ENCODE measurements at regions not wholly inside any gene's neighbourhood (a gene's known extent, or its start where the extent isn't known, plus 50 kb on each side); places are given as distances from the start of the nearest gene placed in this dataset.

DNA sequence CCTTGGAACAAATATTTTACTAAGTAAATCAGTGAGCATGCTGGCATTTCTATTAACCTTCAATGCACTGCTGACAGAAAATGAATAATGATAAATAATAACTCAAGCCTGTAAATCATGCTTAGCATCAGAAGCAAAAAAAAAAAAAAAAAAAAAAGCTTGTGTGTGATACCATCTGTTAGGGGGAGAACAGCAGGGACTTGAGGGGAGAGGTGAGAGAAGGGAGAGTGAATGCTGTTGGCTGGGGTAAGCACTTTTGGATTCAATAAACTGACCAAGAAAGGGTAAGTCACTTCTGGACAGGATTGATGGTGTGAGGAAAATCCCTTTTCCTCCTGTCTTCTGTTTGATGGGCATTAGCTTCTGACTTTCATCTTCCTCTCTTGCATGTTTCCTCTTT lies 996.4 kb downstream of the KCNMA1 start:
- TF ChIP-seq CTCF (IDR thresholded peaks at IDR 0.05) = no peak
- no peak for TF ChIP-seq POLR2AphosphoS5 (IDR thresholded peaks at IDR 0.05; ENCODE audit: insufficient read depth in 1 of 2, low read depth in 1 of 2)
- no peak for TF ChIP-seq POLR2A (IDR thresholded peaks at IDR 0.05)

All from vagina (tissue), 2 donors.